ENCODE measurements at regions not wholly inside any gene's neighbourhood (a gene's known extent, or its start where the extent isn't known, plus 50 kb on each side); places are given as distances from the start of the nearest gene placed in this dataset.

DNA sequence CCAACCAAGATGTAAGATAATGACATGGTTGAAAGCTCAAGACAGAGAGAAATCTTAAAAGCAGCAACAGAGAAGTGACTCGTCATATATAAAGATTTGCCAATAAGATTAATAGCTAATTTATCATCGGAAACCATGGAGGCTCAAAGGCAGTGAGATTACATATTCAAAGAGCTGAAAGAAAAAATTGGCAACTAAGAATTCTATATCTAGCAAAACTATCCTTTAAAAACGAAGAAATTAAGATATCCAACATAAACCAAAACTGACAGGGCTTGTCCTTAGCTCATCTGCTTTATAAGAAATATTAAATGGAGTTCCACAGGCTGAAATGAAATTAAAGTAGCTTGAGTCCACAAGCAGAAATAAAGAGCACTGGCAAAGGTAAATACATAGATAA lies 236.6 kb downstream of the ANAPC1 start:
- Histone ChIP-seq H3K36me3 (ENCODE audit: control insufficient read depth, insufficient read depth, low read length) (no peaks in the 10 kb centered on the region), H4K5ac (ENCODE audit: low read depth, low read length) (no peak overlapping the region), H3K4me2 (ENCODE audit: low read depth, low read length) (no peak overlapping the region), H3K9ac (ENCODE audit: low read depth, low read length) (no peak overlapping the region), H2AK5ac (ENCODE audit: low read depth, low read length) (no peak overlapping the region), H3K27ac (ENCODE audit: insufficient read depth, low read length) (no peak overlapping the region), H3K23ac (ENCODE audit: low read depth, low read length) (no peak overlapping the region), H2BK15ac (ENCODE audit: low read depth, low read length) (no peak overlapping the region), H4K20me1 (ENCODE audit: insufficient read depth, low read length) (no peaks in the 10 kb centered on the region), H3K14ac (replicated peaks; ENCODE audit: low read depth, low read length) (no peak overlapping the region), H4K8ac (ENCODE audit: low read depth in 2 of 2, low read length in 2 of 2) (no peak overlapping the region), H3K9me1 (ENCODE audit: insufficient read depth, low read length) (no peaks in the 10 kb centered on the region), H2AK9ac (replicated peaks; ENCODE audit: low read depth, low read length, poor library complexity) (no peak overlapping the region), H2AFZ (replicated peaks; ENCODE audit: low read length, poor library complexity) (no peak overlapping the region), H3K79me1 (ENCODE audit: low read depth in 1 of 2, low read length in 2 of 2) (no peaks in the 10 kb centered on the region), H3K4me3 (ENCODE audit: insufficient read depth, low read depth, low read length) (no peak overlapping the region), H3K9me3 (ENCODE audit: control insufficient read depth, insufficient read depth, low read length) (peaks cover 2% of the 10 kb centered on the region), H3K18ac (ENCODE audit: low read depth, low read length) (no peak overlapping the region), H4K91ac (ENCODE audit: insufficient read depth, low read depth, low read length) (no peak overlapping the region), H3K4me1 (ENCODE audit: control insufficient read depth, insufficient read depth, low read length) (no peaks in the 10 kb centered on the region), H3K27me3 (ENCODE audit: control insufficient read depth, insufficient read depth, low read length) (peaks cover 9% of the 10 kb centered on the region), H2BK120ac (ENCODE audit: low read depth, low read length) (no peak overlapping the region), H3K56ac (ENCODE audit: extremely low read depth, insufficient read depth, low read length) (no peak overlapping the region), H2BK5ac (ENCODE audit: low read depth, low read length, poor library complexity, severe bottlenecking) (no peak overlapping the region), H2BK20ac (ENCODE audit: low read depth, low read length) (no peak overlapping the region), H3K4ac (ENCODE audit: low read depth, low read length) (no peak overlapping the region)
- intact Hi-C loops (cut with micrococcal nuclease): loop anchor here (2.0 kb wide), 1 partner anchor 15 kb away; no protein-coding TSS in a partner anchor
- in situ Hi-C loops (cut with MboI; ENCODE audit: low sequenced_read_pairs): no loop called here
- ChIA-PET POLR2A (ENCODE audit: unreplicated experiment) (no interaction called here), CTCF (no interaction called here)
- no peak for TF ChIP-seq RCOR1 (IDR thresholded peaks at IDR 0.05; ENCODE audit: insufficient replicate concordance, low read length)
- no peak for TF ChIP-seq CEBPB (IDR thresholded peaks at IDR 0.05; ENCODE audit: low read depth, low read length)
- no peak for TF ChIP-seq NFE2L2 (IDR thresholded peaks at IDR 0.05; ENCODE audit: low read depth, low read length)
- no peak for TF ChIP-seq BHLHE40 (IDR thresholded peaks at IDR 0.05; ENCODE audit: low read depth, low read length)
- TF ChIP-seq, protein P1, sequence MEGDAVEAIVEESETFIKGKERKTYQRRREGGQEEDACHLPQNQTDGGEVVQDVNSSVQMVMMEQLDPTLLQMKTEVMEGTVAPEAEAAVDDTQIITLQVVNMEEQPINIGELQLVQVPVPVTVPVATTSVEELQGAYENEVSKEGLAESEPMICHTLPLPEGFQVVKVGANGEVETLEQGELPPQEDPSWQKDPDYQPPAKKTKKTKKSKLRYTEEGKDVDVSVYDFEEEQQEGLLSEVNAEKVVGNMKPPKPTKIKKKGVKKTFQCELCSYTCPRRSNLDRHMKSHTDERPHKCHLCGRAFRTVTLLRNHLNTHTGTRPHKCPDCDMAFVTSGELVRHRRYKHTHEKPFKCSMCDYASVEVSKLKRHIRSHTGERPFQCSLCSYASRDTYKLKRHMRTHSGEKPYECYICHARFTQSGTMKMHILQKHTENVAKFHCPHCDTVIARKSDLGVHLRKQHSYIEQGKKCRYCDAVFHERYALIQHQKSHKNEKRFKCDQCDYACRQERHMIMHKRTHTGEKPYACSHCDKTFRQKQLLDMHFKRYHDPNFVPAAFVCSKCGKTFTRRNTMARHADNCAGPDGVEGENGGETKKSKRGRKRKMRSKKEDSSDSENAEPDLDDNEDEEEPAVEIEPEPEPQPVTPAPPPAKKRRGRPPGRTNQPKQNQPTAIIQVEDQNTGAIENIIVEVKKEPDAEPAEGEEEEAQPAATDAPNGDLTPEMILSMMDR (conservative IDR thresholded peaks at IDR 0.05; ENCODE audit: low read depth, low read length): no peak
- no peak for TF ChIP-seq POLR2A (IDR thresholded peaks at IDR 0.05; ENCODE audit: low read depth, low read length)
- TF ChIP-seq, protein P2, sequence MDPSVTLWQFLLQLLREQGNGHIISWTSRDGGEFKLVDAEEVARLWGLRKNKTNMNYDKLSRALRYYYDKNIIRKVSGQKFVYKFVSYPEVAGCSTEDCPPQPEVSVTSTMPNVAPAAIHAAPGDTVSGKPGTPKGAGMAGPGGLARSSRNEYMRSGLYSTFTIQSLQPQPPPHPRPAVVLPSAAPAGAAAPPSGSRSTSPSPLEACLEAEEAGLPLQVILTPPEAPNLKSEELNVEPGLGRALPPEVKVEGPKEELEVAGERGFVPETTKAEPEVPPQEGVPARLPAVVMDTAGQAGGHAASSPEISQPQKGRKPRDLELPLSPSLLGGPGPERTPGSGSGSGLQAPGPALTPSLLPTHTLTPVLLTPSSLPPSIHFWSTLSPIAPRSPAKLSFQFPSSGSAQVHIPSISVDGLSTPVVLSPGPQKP (IDR thresholded peaks at IDR 0.05; ENCODE audit: borderline replicate concordance, low read depth, low read length): no peak
- no peak for TF ChIP-seq SMC3 (IDR thresholded peaks at IDR 0.05; ENCODE audit: low read depth, low read length)
- BruUV-seq (replicated peaks): no TSS peak
- DNase-seq (no peak), ATAC-seq (ENCODE audit: low read depth) (no peak)
- WGBS, 2 experiments (ENCODE audit: extremely low coverage in 2 of 2, insufficient read length in 1 of 2): no CpG with 5 or more reads among the region's 3 CpGs
- dilution Hi-C loops (cut with HindIII; ENCODE audit: low sequenced_read_pairs, unreplicated experiment): no loop called here
